HG02678 (cell line): ENCODE measurements at regions not wholly inside any gene's neighbourhood (a gene's known extent, or its start where the extent isn't known, plus 50 kb on each side); places are given as distances from the start of the nearest gene placed in this dataset.

Source experiments
- ATAC-seq: cut with Tn5 transposase; IDR thresholded peaks from one replicate; pipeline ENCODE4 v1.9.1; 2021; ENCODE audit warnings: mild to moderate bottlenecking, moderate library complexity; ENCODE audit not compliant: unreplicated experiment

GRCh38 chr22:46075764-46076531 lies 74.4 kb upstream of the PPARA start:
- no peak for ATAC-seq

GRCh38 chr22:46076651-46077339 lies 73.5 kb upstream of the PPARA start:
- ATAC-seq, result no peak

GRCh38 chr22:46077669-46078099 lies 72.6 kb upstream of the PPARA start:
- ATAC-seq, result no peak

GRCh38 chr22:46078241-46079092 lies 71.9 kb upstream of the PPARA start:
- no peak for ATAC-seq

- no peak for ATAC-seq
Measured at GRCh38 chr22:46079093-46079860, 71.0 kb upstream of the PPARA start.

- ATAC-seq, result no peak
Measured at GRCh38 chr22:46079861-46080821, 70.2 kb upstream of the PPARA start.

- no peak for ATAC-seq
Measured at GRCh38 chr22:46081036-46081830, 69.1 kb upstream of the PPARA start.

GRCh38 chr22:46081831-46082210 lies 68.5 kb upstream of the PPARA start:
- ATAC-seq, result no peak

GRCh38 chr22:46082633-46083032 lies 67.7 kb upstream of the PPARA start:
- ATAC-seq, result no peak

GRCh38 chr22:46083383-46084350 lies 66.7 kb upstream of the PPARA start:
- no peak for ATAC-seq

GRCh38 chr22:46084376-46084775 lies 66.0 kb upstream of the PPARA start:
- no peak for ATAC-seq

GRCh38 chr22:46084943-46085827 lies 65.1 kb upstream of the PPARA start:
- no peak for ATAC-seq

GRCh38 chr22:46085828-46086576 lies 64.3 kb upstream of the PPARA start:
- no peak for ATAC-seq

GRCh38 chr22:46086577-46087335 lies 63.6 kb upstream of the PPARA start:
- no peak for ATAC-seq

- ATAC-seq, result no peak
Measured at GRCh38 chr22:46087336-46087690, 63.0 kb upstream of the PPARA start.
